Epithelial cell of prostate (primary cell): ENCODE measurements at regions not wholly inside any gene's neighbourhood (a gene's known extent, or its start where the extent isn't known, plus 50 kb on each side); places are given as distances from the start of the nearest gene placed in this dataset.

Experiments used
- DNase-seq: peaks from one replicate; pipeline ENCODE4 v3.0.0-alpha.2; 2011; ENCODE audit warnings: low read depth, low spot score
- H3K27ac ChIP-seq: fragments of 450-650 bp; 2 replicates; pipeline ENCODE4 v1.5.1; 2017; ENCODE audit warnings: mild to moderate bottlenecking

DNA sequence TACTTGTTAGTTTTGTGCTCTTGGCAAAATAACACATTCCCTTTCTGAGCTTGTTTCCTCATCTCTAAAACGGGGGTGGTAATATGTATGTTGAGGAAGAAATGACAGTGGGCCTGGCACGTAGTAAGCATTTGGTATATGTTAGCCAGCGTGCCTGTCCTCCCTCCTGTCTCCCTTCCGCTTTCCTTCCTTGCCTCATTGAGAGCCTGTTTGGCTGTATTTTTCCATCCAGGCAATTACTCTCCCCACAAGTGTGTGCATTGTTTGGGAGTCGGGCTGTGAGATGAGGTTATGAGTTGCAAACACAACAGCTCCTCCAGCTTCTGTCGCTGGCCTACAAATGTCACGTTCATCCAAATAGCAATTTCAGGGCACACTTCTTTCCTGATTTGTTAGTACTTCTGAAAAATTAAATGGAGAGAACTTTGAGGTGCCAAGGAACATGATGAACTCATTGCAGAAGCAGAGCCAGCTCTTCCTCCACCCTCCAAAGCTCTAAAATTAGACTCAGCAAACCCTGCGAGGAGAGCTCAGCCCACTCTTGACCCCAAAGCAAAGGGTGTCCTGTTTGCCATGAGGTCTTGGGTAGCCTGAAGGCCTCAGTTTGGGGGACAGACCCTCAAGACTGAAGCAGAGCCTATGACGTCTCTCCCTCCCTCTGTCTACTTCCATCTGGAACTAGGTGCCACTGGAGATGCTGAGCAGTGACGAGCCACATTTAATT lies 50.7 kb upstream of the TOX2 start:
- no peak for DNase-seq
- H3K27ac ChIP-seq = no peak overlapping the region

DNA sequence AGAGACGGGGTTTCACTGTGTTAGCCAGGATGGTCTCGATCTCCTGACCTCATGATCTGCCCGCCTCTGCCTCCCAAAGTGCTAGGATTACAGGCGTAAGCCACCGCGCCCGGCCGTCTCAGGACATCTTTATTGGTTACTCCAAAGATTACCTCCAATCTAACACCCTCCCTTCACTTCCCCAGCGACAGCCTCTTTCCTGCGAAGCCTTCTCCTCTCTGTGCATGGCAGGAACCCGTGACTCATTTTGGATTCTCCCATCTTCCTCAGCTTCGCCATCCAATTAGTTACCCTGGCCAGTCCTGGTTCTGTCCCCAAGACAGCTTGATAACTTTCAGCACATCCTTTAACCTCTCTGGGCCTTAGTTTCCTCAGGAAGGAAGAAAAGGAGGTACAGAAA lies 51.3 kb upstream of the TOX2 start:
- no peak for DNase-seq
- no peak overlapping the region for H3K27ac ChIP-seq

DNA sequence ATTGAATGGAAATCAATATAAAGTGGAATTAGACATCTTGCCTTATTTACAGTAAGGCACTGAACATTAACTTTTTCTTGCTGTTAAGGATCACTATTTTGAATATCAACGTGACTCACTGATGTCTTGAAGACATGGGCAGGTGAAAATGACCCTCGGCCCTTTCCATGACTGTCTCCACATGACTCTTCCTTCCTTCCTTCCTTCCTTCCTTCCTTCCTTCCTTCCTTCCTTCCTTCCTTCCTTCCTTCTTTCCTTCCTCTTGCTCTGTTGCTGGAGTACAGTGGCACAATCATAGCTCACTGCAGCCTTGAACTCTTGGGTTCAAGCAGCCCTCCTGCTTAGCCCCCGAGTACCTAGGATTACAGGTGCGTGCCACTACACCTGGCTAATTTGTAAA lies 52.2 kb upstream of the TOX2 start:
- no peak overlapping the region for H3K27ac ChIP-seq
- no peak for DNase-seq

DNA sequence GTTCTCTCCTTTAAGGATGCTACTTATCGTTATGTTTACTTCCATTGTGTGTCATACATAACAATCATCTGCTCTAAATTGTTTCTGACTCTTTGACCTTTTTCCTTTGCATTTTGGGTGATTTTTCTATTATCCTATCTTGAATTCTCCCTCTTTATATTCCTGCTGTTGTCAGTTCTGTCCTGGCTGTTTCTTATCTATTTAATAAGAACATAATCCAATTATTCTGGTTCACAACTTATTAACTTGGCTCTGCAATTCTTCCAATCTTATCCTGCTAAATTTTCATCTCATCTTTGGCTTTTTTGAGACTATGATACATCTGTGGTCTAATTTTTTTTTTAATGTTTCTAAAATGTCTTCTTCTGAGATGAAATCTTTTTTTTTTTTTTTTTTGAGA lies 54.7 kb upstream of the TOX2 start:
- no peak for DNase-seq

DNA sequence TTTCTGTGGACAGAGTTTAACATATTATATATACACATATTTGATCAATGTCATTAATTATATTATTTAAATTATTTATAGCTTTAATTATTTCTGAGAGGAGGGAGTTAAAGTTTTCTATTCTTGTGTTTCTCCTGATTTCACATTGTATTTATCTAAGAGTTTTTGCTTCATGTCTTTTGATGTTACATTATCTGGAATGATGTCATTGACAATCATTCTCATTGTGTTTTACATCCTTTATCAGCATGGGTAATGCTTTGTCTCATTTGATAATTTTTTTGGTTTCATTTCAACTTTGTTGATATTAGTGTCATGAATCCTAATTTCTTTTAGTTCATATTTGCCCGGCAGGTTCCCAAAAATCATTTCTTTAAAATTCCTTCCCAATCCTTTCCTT lies 56.7 kb upstream of the TOX2 start:
- DNase-seq = no peak

More for the DNA sequence above, 54.7 kb upstream of the TOX2 start:
- H3K27ac ChIP-seq = no peak overlapping the region

DNA sequence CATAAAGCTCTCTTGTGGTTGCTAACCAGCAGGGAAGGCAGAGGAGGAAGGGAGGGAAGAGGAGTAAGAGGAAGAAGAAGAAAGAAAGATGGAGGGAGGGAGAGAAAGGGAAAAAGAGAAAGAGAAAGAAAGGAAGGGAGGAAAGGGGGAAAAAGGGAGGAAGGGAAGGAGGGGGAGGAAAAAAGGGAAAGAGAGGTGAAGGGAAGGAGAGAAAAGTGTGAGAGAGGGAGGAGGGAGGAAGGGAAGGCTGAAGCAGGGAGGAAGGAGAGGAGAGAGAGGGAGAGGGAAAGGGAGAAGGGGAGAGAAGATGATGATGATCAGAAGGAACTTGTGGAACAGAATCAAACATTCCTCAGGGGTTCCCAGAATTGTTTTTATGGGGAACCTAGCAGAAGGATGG lies 57.5 kb upstream of the TOX2 start:
- no peak overlapping the region for H3K27ac ChIP-seq
- no peak for DNase-seq

More for the DNA sequence above, 56.7 kb upstream of the TOX2 start:
- no peak overlapping the region for H3K27ac ChIP-seq

DNA sequence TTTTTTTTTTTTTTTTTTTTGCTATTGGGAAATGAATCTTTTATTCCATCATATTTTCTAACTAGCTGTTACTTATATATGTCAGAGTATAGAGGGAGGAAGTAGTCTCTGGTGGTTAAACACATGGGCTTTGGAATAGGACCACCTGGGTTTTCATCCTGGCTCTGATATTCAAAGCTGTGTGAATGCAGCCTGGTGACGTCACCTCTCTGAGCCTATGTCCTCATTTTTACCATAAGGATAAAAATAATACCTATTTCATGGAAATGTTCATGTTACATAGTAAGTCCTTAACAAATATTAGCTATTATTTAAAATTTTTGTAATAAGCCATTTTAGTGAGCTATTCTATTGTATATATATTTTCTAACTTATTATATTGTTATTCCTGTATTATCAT lies 58.8 kb upstream of the TOX2 start:
- no peak for DNase-seq
- no peak overlapping the region for H3K27ac ChIP-seq

DNA sequence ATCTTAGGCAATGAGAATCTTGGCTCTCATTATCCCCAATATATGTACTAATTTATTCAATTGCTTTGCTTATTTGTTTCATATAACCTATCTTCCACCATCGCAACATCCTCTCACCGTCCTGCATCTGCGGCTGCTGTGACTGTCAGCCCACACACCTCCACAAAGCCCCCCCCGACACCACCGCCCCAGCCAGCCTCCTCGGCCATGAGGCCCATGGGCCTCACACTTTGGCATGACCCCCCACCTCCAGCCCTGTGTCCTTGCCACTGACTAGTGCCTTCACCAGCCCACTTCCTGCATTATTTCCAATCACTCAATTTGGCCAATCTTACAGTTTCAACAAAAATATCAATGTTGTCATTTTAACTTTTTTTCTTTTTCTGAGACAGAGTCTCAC lies 60.7 kb upstream of the TOX2 start:
- no peak overlapping the region for H3K27ac ChIP-seq
- no peak for DNase-seq

DNA sequence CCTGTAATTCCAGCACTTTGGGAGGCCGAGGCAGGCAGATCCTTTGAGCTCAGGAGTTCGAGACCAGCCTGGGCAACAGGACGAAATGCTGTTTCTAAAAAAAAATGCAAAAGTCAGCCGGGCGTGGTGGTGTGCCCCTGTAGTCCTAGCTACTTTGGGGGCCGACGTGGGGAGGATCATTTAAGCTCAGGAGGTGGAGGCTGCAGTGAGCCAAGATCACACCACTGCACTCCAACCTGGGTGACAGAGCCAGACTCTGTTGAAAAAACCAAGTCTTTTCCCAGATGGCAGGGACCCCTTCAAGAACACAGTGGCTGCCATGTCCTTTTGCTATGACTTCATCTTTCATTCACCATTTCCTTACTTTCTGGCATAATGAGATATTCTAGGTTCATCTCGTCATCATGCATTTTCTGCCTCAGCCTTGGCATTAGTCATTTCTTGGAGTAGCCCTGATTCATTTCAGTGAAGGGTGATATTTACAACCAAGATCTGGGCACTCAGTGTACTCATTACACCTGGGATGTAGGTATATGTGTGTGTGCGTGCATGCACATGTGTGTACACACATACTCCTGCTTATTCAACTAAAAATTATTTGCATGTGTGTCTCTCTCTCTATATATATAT lies 61.4 kb upstream of the TOX2 start:
- H3K27ac ChIP-seq = no peak overlapping the region
- DNase-seq = no peak

DNA sequence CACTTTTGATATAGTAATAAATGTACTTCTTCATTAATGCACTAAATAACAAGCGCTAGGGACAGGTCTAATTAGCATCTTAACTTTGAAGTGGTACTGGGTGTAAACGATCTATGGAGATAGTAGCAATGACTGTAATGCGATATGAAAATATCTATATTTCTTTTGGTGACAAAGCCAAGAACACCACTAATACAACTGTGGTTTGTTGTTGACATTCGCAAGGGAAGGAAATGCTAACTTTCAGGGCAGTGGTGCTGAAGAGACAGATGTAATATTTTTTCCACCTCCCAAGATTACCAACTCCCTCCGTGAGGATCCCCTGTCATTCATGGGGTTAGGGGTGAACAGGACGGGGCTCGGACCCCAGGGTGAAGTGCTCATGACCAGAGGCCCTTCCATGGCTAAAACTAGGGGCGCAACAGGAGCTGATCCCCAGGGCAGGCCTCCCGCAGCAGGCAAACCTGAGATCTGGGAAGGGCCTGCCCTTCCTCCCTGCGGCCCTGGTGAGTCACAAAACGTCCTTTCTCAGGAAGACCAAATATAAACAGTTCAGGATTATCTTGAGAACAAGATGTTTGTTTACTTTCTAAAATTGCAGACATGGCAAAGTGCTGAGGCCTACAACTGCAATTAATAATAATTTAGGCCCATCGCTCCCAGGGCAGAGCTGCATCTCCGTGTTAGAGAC lies 65.0 kb upstream of the TOX2 start:
- no peak overlapping the region for H3K27ac ChIP-seq
- DNase-seq = no peak

DNA sequence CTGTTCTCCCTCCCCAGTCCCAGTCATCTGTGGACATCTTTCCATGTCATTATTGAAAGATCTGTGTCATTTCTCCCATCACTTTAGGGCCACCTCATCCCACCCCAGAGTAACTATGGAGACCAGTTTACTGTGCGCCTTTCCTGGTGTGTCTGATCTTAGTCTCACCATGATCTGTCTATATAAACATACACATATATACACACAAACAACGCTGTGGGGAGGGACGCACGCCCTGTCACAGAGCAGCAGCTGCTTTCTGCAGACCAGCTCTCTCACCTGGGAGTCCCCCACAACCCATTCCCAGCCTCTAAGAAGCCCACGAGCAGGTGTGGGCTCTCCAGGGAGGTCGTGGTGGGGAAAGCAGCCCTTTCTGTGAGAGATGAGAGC lies 68.1 kb upstream of the TOX2 start:
- peak overlapping the region; percentile 72 for H3K27ac ChIP-seq
- DNase-seq = no peak

DNA sequence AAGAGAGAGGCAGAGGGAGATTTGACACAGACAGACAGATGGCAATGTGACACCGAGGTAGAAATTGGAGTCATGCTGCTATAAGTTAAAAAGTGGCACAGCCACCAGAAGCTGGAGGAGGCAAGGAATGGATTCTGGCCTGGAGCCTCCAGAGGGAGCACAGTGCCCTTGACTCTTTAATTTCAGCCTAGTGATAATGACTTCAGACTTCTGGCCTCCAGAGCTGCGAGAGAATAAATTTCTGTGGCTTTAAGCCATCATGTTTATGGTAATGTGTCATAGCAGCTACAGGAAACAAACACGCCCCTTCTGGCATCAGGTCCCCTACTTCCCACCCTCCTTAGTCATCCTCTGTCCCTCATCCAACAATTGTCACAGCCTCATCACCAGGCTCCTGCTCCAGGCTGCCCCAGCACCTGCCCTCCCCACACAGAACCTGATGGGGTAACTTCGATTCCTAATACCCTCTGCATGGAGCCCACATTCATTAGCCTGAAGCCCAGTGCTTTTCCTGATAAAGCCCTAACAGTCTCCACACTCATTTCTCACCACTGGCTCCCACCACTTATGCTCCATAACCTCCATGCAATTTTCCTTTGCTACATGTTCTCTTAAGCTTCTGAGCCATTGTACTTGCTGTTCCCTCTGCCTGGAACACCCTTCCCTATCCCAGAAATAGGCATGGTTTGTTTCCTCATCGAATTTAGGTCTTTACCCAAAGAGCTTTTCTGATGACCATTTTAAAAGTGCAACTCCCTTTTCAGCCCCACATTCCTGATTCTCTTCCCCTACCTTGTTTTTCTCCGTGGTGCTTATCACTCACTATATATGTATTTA lies 69.7 kb upstream of the TOX2 start:
- H3K27ac ChIP-seq = peak overlapping the region; percentile 72
- DNase-seq = peak; percentile 67

DNA sequence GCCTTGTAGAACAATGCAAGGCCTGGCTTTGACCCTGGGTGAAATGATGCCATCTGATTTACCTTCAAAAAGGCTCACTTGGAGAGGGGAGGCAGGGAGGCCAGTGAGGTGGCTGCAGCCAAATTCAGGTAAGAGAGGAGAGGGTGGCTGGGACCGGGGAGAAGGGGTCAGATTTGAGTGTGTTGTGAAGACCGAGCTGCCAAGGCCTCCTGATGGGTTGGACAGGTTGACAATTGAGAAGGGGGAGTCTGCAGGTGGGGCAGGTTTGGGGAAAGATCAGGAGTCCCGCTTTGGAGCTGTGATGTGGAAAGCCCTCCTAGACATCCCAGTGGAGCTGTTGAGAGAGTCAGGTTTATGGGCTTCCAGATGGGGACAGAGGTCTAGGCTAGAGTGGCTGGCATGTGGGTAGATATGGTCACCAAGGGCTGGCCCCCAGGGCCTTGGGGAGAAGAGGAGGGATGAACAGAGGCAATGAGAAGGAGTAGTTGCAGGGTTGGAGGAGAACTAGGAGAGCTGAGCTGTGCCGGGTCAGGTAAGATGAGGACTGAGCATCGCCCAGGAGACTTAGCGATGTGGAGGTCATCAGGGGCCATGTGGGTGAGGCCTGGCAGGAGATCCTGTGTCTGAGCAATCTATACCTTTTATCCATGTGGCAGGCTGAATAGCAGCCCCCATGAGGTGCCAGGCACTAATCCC lies 70.5 kb upstream of the TOX2 start:
- no peak for DNase-seq
- H3K27ac ChIP-seq = peak overlapping the region; percentile 72

DNA sequence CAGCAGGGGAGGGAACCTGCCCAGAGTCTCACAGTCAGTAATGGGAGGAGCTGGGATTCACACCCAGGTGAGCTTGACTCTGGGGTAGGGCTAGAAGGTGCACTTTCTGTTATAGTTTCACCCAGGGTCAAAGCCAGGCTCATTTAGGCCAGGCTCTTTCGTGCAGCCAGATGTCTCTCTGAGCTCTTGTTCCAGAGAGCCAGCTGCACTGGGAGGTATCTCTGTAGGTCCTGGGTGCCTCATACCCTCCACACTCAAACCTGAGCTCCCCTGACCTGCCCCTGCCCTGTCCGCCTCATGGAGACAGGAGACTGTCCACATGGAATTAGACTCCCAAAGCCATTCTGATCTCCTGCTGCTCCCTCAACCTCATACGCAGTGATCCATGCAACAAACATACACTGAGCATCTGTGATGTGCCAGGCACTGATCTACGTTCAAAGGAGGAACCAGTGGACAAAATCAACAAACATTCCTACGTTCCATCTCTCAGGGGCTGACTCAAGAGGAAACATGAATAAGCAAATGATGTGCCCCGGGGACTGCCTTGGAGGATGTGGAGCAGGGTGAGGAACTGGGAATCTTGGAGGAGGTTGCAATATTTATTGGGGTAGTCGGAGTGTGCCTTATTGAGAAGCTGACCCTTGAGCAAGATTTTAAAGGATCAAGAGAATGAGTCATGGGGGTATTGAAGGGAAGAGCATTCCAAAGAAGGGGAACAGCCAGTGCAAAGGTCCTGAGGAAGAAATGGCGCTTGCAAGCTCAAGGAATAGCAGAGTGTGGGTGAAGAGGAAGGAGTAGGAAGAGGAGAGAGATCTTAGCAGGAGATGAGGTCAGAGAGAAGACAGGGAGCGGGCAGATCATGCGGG lies 71.3 kb upstream of the TOX2 start:
- DNase-seq = no peak

DNA sequence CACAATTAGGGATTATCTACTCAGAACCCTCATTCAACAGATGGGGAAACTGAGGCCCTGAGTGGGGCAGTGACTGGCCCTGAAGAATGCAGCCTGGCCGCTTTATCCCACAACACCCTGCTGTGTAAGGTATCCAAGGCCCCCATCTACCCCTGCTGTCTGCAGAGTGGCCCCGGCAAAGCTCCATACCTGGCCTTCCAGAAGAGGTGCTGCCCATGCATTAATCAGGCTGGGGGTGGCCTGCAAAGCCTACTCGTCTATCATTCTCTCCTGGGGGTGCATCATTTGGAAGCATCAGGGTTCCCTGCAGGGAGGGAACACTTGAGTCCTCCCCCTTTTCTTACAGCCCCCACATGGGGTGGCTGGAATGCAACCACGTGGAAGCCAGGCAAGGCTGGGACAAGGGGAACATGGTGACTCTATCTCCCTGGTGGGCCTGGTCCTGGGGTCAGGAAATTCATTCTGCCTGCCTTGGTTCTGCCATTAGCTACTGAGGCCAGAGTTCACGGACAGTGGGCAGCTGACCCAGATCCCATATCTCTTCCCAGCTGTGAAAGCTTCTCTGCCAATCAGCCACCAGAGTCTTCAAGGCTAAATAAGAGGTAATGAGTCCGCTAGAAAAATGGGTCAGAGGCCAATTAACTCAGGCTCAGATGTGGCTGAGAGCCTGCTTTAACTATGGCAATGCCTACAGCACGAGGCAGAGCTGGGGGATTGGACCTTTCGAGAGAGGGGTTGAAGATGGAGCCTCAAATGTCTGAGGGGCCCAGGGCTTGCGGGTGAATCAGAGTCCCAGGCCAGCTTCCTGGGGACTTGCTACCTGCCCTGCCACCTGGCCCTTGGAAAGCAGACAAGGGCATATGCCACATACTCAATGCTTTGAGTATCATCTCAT lies 72.3 kb upstream of the TOX2 start:
- H3K27ac ChIP-seq = no peak overlapping the region
- no peak for DNase-seq

More for the DNA sequence above, 71.3 kb upstream of the TOX2 start:
- H3K27ac ChIP-seq = no peak overlapping the region

DNA sequence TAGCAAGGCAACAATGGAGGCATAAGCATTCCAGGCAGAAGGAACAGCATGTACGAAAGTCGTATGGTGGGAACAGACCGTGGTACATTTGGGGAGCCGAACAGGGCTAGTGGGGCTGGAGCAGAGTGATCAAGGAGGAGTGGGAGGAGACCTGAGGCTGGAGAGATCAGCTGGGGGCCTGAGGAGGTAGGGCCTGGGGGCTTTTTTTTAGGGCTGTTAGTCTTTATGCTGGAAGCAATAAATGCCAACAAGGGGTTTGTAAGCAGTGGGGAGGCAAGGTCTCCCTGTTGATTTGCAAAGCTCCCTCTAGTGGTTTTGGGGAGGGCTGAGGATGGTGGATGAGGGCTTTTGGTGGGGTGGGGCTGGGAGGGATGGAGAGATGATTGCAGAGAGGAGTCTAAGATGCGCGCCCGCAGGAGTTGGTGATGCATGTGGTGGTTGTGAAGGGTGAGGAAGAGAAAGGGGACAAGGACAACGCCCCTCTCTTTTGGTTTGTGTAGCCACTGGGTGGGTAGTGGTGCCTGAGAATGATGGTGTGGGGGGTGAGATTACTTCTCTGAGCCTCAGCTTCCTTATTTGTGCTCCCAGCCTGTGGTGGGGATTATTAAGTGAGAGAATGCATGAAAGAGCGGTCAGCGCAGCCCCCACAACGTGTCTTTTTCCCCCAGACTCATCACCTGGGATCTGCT lies 74.1 kb upstream of the TOX2 start:
- DNase-seq = no peak
- no peak overlapping the region for H3K27ac ChIP-seq

DNA sequence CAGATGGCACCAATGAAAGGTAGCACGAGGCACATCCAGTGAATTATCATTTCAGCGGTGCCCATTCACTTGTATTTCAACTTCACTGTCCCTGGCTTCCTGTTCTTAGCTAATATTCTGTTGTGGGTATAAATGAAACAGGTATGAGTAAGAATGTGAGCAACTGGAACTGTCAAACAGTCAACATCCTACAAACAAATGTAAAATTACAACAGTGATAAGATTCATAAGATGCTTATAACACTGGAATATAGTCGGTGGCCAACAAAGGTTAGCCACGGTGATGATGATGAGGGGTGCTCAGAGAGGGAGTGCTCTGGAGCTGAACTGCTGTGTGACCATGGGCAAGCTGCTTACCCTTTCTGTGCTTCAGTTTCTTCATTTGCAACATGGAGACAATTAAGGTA lies 74.9 kb upstream of the TOX2 start:
- DNase-seq = no peak
- no peak overlapping the region for H3K27ac ChIP-seq

DNA sequence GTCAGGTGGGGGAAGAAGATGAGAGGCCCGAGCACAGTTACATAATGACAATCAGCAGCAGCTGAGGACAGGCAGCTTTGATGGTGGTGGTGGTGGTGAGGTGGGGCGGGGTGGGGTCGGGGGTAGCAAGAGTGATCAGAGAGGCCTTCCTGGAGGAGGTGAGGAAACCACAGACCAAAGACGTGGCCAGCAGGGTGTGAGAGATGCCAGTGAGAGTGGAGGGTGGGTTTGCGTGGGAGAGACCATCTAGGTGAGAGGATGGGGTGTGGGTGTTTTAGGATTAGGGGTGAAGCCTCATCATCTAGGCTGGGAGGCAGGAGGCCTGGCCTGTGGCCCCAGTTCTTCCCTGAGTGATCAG lies 76.0 kb upstream of the TOX2 start:
- no peak for DNase-seq
- H3K27ac ChIP-seq = no peak overlapping the region
